Kidney (tissue), 13 donors: ENCODE measurements at regions not wholly inside any gene's neighbourhood (a gene's known extent, or its start where the extent isn't known, plus 50 kb on each side); places are given as distances from the start of the nearest gene placed in this dataset.

Source experiments
- DNase-seq, 5 donors: peaks; one replicate each; pipeline ENCODE4 v3.0.0-alpha.2; 2013 to 2020
- FAIRE-seq: peaks from 2 replicates; lab custom pipeline; 2012; peaks lifted over from hg19 to GRCh38; lab: Jason Lieb, UNC
- H3K27ac ChIP-seq, 2 donors: one replicate each; pipeline ENCODE4 v1.7.0; 2013; ENCODE audit warnings: low read depth in 2 of 2, low read length in 2 of 2, inconsistent platforms in 1 of 2
- H3K27me3 ChIP-seq: one replicate; pipeline ENCODE4 v1.7.1; 2013; ENCODE audit warnings: low read length, inconsistent platforms; ENCODE audit not compliant: control insufficient read depth, insufficient read depth
- H3K36me3 ChIP-seq, 3 donors: one replicate each; pipeline versions ENCODE4 v1.7.0 to v1.7.1; 2013; ENCODE audit warnings: low read length in 3 of 3, control low read depth in 1 of 3, inconsistent platforms in 1 of 3; ENCODE audit not compliant: insufficient read depth in 3 of 3, control insufficient read depth in 2 of 3
- H3K4me1 ChIP-seq, 3 donors: one replicate each; pipeline versions ENCODE4 v1.7.0 to v1.7.1; 2013; ENCODE audit warnings: low read length in 3 of 3, inconsistent platforms in 1 of 3, low read depth in 1 of 3; ENCODE audit not compliant: control insufficient read depth in 2 of 3, insufficient read depth in 2 of 3
- H3K4me3 ChIP-seq, 3 donors: one replicate each; pipeline versions ENCODE4 v1.7.0 to v1.8.1; 2013; ENCODE audit warnings: low read length in 3 of 3, control low read depth in 1 of 3, inconsistent platforms in 1 of 3
- H3K9ac ChIP-seq, 3 donors: one replicate each; pipeline versions ENCODE4 v1.7.0 to v1.7.1; 2013; ENCODE audit warnings: low read length in 3 of 3, control low read depth in 1 of 3, inconsistent platforms in 1 of 3
- H3K9me3 ChIP-seq, 3 donors: one replicate each; pipeline versions ENCODE4 v1.7.0 to v1.7.1; 2013; ENCODE audit warnings: low read length in 3 of 3, control low read depth in 1 of 3, inconsistent platforms in 1 of 3; ENCODE audit not compliant: control insufficient read depth in 2 of 3, insufficient read depth in 1 of 3
- CTCF ChIP-seq: IDR thresholded peaks from 3 replicates; pipeline ENCODE4 v1.5.1; 2012; ENCODE audit warnings: mild to moderate bottlenecking, moderate library complexity, borderline replicate concordance; ENCODE audit not compliant: insufficient read depth; ENCODE audit errors: extremely low read depth
- intact Hi-C: fragments of 100-400 bp; cut with DNase I; formaldehyde crosslinking; loops from one replicate; pipeline ENCODE4 v1.11.1; 2022
- donor health status: control.
- donor health status: control.
- donor health status: control.
- donor health status: control.
- donor health status: control.
- donor health status: DM: yes; HTN: yes; CAD: no.
- donor health status: Normal renal cell carcinoma (clear cell type).

- no peak for FAIRE-seq
- no peak for DNase-seq
- no peak overlapping the region for H3K27ac ChIP-seq
- H3K4me1 ChIP-seq = no peaks in the 10 kb centered on the region
- intact Hi-C loops = no loop called here
- no peaks in the 10 kb centered on the region for H3K27me3 ChIP-seq
- H3K9me3 ChIP-seq = no peaks in the 10 kb centered on the region
- no peak overlapping the region for H3K9ac ChIP-seq
- no peak for TF ChIP-seq CTCF
- no peaks in the 10 kb centered on the region for H3K36me3 ChIP-seq
- no peak overlapping the region for H3K4me3 ChIP-seq
Observed at GRCh38 chr5:25963251-25964008, 1075.0 kb downstream of the CDH9 start.

GRCh38 chr5:25955337-25955736 is 1083.0 kb downstream of the CDH9 start:
- no peak for FAIRE-seq
- H3K9me3 ChIP-seq = no peaks in the 10 kb centered on the region
- H3K9ac ChIP-seq = no peak overlapping the region
- intact Hi-C loops = no loop called here
- no peaks in the 10 kb centered on the region for H3K36me3 ChIP-seq
- H3K27me3 ChIP-seq = no peaks in the 10 kb centered on the region
- no peak for DNase-seq
- no peak for TF ChIP-seq CTCF
- H3K4me1 ChIP-seq = no peaks in the 10 kb centered on the region
- no peak overlapping the region for H3K27ac ChIP-seq
- no peak overlapping the region for H3K4me3 ChIP-seq

GRCh38 chr5:25950681-25951080 is 1087.7 kb downstream of the CDH9 start:
- Histone ChIP-seq H3K27me3 (no peaks in the 10 kb centered on the region), H3K27ac (no peak overlapping the region), H3K4me1 (no peaks in the 10 kb centered on the region), H3K9ac (no peak overlapping the region), H3K9me3 (no peaks in the 10 kb centered on the region), H3K36me3 (no peaks in the 10 kb centered on the region), H3K4me3 (no peak overlapping the region)
- no peak for FAIRE-seq
- DNase-seq = no peak
- intact Hi-C loops = no loop called here
- no peak for TF ChIP-seq CTCF
